ENCODE measurements at regions not wholly inside any gene's neighbourhood (a gene's known extent, or its start where the extent isn't known, plus 50 kb on each side); places are given as distances from the start of the nearest gene placed in this dataset.

GRCh38 chr5:121174351-121174750 lies 677.3 kb upstream of the FTMT start:
- TF ChIP-seq, protein P1, sequence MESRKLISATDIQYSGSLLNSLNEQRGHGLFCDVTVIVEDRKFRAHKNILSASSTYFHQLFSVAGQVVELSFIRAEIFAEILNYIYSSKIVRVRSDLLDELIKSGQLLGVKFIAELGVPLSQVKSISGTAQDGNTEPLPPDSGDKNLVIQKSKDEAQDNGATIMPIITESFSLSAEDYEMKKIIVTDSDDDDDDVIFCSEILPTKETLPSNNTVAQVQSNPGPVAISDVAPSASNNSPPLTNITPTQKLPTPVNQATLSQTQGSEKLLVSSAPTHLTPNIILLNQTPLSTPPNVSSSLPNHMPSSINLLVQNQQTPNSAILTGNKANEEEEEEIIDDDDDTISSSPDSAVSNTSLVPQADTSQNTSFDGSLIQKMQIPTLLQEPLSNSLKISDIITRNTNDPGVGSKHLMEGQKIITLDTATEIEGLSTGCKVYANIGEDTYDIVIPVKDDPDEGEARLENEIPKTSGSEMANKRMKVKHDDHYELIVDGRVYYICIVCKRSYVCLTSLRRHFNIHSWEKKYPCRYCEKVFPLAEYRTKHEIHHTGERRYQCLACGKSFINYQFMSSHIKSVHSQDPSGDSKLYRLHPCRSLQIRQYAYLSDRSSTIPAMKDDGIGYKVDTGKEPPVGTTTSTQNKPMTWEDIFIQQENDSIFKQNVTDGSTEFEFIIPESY (IDR thresholded peaks at IDR 0.05; ENCODE audit: borderline replicate concordance, low read depth) = no peak
- no peak for TF ChIP-seq TAF1 (IDR thresholded peaks at IDR 0.05; ENCODE audit: borderline replicate concordance, low read depth, low read length)
- no peak for TF ChIP-seq RAD21 (IDR thresholded peaks at IDR 0.05; ENCODE audit: low read length)
- TF ChIP-seq CTCF (IDR thresholded peaks at IDR 0.05) = no peak
- TF ChIP-seq, protein P2, sequence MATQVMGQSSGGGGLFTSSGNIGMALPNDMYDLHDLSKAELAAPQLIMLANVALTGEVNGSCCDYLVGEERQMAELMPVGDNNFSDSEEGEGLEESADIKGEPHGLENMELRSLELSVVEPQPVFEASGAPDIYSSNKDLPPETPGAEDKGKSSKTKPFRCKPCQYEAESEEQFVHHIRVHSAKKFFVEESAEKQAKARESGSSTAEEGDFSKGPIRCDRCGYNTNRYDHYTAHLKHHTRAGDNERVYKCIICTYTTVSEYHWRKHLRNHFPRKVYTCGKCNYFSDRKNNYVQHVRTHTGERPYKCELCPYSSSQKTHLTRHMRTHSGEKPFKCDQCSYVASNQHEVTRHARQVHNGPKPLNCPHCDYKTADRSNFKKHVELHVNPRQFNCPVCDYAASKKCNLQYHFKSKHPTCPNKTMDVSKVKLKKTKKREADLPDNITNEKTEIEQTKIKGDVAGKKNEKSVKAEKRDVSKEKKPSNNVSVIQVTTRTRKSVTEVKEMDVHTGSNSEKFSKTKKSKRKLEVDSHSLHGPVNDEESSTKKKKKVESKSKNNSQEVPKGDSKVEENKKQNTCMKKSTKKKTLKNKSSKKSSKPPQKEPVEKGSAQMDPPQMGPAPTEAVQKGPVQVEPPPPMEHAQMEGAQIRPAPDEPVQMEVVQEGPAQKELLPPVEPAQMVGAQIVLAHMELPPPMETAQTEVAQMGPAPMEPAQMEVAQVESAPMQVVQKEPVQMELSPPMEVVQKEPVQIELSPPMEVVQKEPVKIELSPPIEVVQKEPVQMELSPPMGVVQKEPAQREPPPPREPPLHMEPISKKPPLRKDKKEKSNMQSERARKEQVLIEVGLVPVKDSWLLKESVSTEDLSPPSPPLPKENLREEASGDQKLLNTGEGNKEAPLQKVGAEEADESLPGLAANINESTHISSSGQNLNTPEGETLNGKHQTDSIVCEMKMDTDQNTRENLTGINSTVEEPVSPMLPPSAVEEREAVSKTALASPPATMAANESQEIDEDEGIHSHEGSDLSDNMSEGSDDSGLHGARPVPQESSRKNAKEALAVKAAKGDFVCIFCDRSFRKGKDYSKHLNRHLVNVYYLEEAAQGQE (IDR thresholded peaks at IDR 0.05; ENCODE audit: low read depth, low read length) = no peak
- TF ChIP-seq RCOR1 (IDR thresholded peaks at IDR 0.05; ENCODE audit: low read length) = no peak
- TF ChIP-seq EZH2phosphoT487 (IDR thresholded peaks at IDR 0.05; ENCODE audit: borderline replicate concordance, low read depth) = no peak
- TF ChIP-seq EP300 (IDR thresholded peaks at IDR 0.05; ENCODE audit: borderline replicate concordance in 1 of 2, low read depth in 1 of 2, low read length in 1 of 2) = peak in 1 of 2 experiments; percentile 17; a peak in 1 of 4 replicates
- TF ChIP-seq FOXJ3 (CRISPR knock-in tag; IDR thresholded peaks at IDR 0.05) = no peak
- no peak for TF ChIP-seq CHD2 (IDR thresholded peaks at IDR 0.05; ENCODE audit: low read length, partially characterized antibody)

All from SK-N-SH (cell line).